Suprapubic skin (tissue), 4 donors: ENCODE measurements at regions not wholly inside any gene's neighbourhood (a gene's known extent, or its start where the extent isn't known, plus 50 kb on each side); places are given as distances from the start of the nearest gene placed in this dataset.
"Not testable (repeated sequence)": the region's sequence is repeated elsewhere in the genome, so short reads cannot be mapped to it uniquely, and the experiment has no call there.

Source experiments
- DNase-seq, 2 donors: peaks; one replicate each; pipeline ENCODE4 v3.0.0-alpha.2; 2019; ENCODE audit warnings: low spot score in 2 of 2
- H3K27ac ChIP-seq: fragments of 200-600 bp; sonication (generic); one replicate; pipeline ENCODE4 v1.5.1; 2019
- H3K27me3 ChIP-seq: fragments of 200-600 bp; sonication (generic); one replicate; pipeline ENCODE4 v1.5.1; 2019
- H3K36me3 ChIP-seq: fragments of 200-600 bp; sonication (generic); one replicate; pipeline ENCODE4 v1.5.1; 2019
- H3K4me1 ChIP-seq: fragments of 200-600 bp; sonication (generic); one replicate; pipeline ENCODE4 v1.5.1; 2019
- H3K4me3 ChIP-seq: fragments of 200-600 bp; sonication (generic); one replicate; pipeline ENCODE4 v1.5.1; 2019; ENCODE audit warnings: mild to moderate bottlenecking
- H3K9me3 ChIP-seq: fragments of 200-600 bp; sonication (generic); one replicate; pipeline ENCODE4 v1.5.1; 2019
- CTCF ChIP-seq, 2 donors: fragments of 200-600 bp in 1 of 2; fragments of 450-650 bp in 1 of 2; sonication (generic) in 1 of 2; IDR thresholded peaks; one replicate each; pipeline ENCODE4 v1.5.1; 2016 to 2019; ENCODE audit warnings: antibody characterized with exemption in 2 of 2, mild to moderate bottlenecking in 1 of 2, moderate library complexity in 1 of 2
- EP300 ChIP-seq: sonication (generic); formaldehyde crosslinking; IDR thresholded peaks from one replicate; pipeline ENCODE4 v1.6.1; 2017; ENCODE audit warnings: antibody characterized with exemption
- POLR2A ChIP-seq, 2 donors: fragments of 450-650 bp; IDR thresholded peaks; one replicate each; pipeline ENCODE4 v1.6.1; 2017; ENCODE audit warnings: antibody characterized with exemption in 2 of 2, mild to moderate bottlenecking in 2 of 2, moderate library complexity in 2 of 2
- POLR2AphosphoS5 ChIP-seq, 3 donors: sonication (generic); formaldehyde crosslinking; IDR thresholded peaks; one replicate each; pipeline ENCODE4 v1.6.1; 2017; ENCODE audit warnings: antibody characterized with exemption in 3 of 3
- WGBS: methylation state at CpG from one replicate; pipeline ENCODE4 v1.1.5; 2018; 5-methylcytosine and 5-hydroxymethylcytosine counted together

GRCh38 chr10:9172276-9172675, 1117.8 kb downstream of the GATA3 start:
- Histone ChIP-seq H3K27me3 (no peaks in the 10 kb centered on the region), H3K36me3 (no peaks in the 10 kb centered on the region), H3K9me3 (no peaks in the 10 kb centered on the region), H3K4me3 (no peak overlapping the region), H3K4me1 (no peaks in the 10 kb centered on the region), H3K27ac (no peak overlapping the region)
- DNase-seq: no peak
- TF ChIP-seq POLR2A (IDR thresholded peaks at IDR 0.05): no peak
- TF ChIP-seq POLR2AphosphoS5 (IDR thresholded peaks at IDR 0.05): no peak
- no peak for TF ChIP-seq EP300
- no peak for TF ChIP-seq CTCF (IDR thresholded peaks at IDR 0.05)
- 100% methylated on average over 1 of the region's 1 CpG for WGBS

GRCh38 chr10:9175200-9175599, 1120.7 kb downstream of the GATA3 start:
- Histone ChIP-seq H3K4me1 (no peaks in the 10 kb centered on the region), H3K4me3 (no peak overlapping the region), H3K27ac (no peak overlapping the region), H3K36me3 (no peaks in the 10 kb centered on the region), H3K9me3 (no peaks in the 10 kb centered on the region), H3K27me3 (no peaks in the 10 kb centered on the region)
- no peak for TF ChIP-seq CTCF (IDR thresholded peaks at IDR 0.05)
- DNase-seq: no peak

- not testable (repeated sequence) for H3K4me1 ChIP-seq, H3K27me3 ChIP-seq, H3K27ac ChIP-seq, DNase-seq, H3K4me3 ChIP-seq, H3K9me3 ChIP-seq, H3K36me3 ChIP-seq
- WGBS: 90% methylated on average over 31 of the region's 48 CpGs
These were observed 1128.9 kb downstream of the GATA3 start for GRCh38 chr10:9183197-9183880.

- no peak for DNase-seq
- Histone ChIP-seq H3K27ac (no peak overlapping the region), H3K36me3 (no peaks in the 10 kb centered on the region), H3K9me3 (no peaks in the 10 kb centered on the region), H3K4me1 (no peaks in the 10 kb centered on the region), H3K4me3 (no peak overlapping the region), H3K27me3 (peaks cover 7% of the 10 kb centered on the region)
- WGBS: 94% methylated on average over 3 of the region's 3 CpGs
- no peak for TF ChIP-seq CTCF (IDR thresholded peaks at IDR 0.05)
- no peak for TF ChIP-seq POLR2A (IDR thresholded peaks at IDR 0.05)
- no peak for TF ChIP-seq POLR2AphosphoS5 (IDR thresholded peaks at IDR 0.05)
- TF ChIP-seq EP300: no peak
These were observed 1133.7 kb downstream of the GATA3 start for GRCh38 chr10:9188022-9188810.

- Histone ChIP-seq H3K4me3 (no peak overlapping the region), H3K36me3 (no peaks in the 10 kb centered on the region), H3K27me3 (peaks cover 7% of the 10 kb centered on the region), H3K4me1 (no peaks in the 10 kb centered on the region), H3K27ac (no peak overlapping the region), H3K9me3 (no peaks in the 10 kb centered on the region)
- WGBS: 82% methylated on average over 2 of the region's 2 CpGs
- TF ChIP-seq EP300 (no peak), POLR2A (IDR thresholded peaks at IDR 0.05) (no peak), CTCF (IDR thresholded peaks at IDR 0.05) (no peak), POLR2AphosphoS5 (IDR thresholded peaks at IDR 0.05) (no peak)
- no peak for DNase-seq
These were observed 1135.0 kb downstream of the GATA3 start for GRCh38 chr10:9189448-9189847.
